DOHH2 (cell line): ENCODE measurements at regions not wholly inside any gene's neighbourhood (a gene's known extent, or its start where the extent isn't known, plus 50 kb on each side); places are given as distances from the start of the nearest gene placed in this dataset.

ENCODE experiments used
- H3F3A ChIP-seq: fragments of 200-600 bp; sonication (generic), shearing (Covaris generic); 2 replicates; pipeline ENCODE4 v1.6.0; 2016; ENCODE audit warnings: antibody characterized with exemption, mild to moderate bottlenecking; ENCODE audit not compliant: control insufficient read depth, insufficient read depth
- H3K27ac ChIP-seq: fragments of 200-600 bp; sonication (generic); 2 replicates; pipeline ENCODE4 v1.5.1; 2014; ENCODE audit warnings: low read depth, mild to moderate bottlenecking, low read length, moderate library complexity
- H3K27me3 ChIP-seq: fragments of 200-600 bp; sonication (generic); 2 replicates; pipeline ENCODE4 v1.6.1; 2014; ENCODE audit warnings: mild to moderate bottlenecking, low read length, mixed read lengths; ENCODE audit not compliant: control insufficient read depth
- H3K36me3 ChIP-seq: fragments of 200-600 bp; sonication (generic); 2 replicates; pipeline ENCODE4 v1.6.1; 2014; ENCODE audit warnings: mild to moderate bottlenecking, low read length, moderate library complexity, mixed read lengths; ENCODE audit not compliant: control insufficient read depth
- H3K4me1 ChIP-seq: fragments of 200-600 bp; sonication (generic); 2 replicates; pipeline ENCODE4 v1.6.1; 2014; ENCODE audit warnings: mild to moderate bottlenecking, low read length, mixed read lengths; ENCODE audit not compliant: control insufficient read depth
- H3K4me2 ChIP-seq: fragments of 200-600 bp; sonication (generic); 2 replicates; pipeline ENCODE4 v1.6.0; 2014; ENCODE audit warnings: mild to moderate bottlenecking, low read length, moderate library complexity
- H3K4me3 ChIP-seq: fragments of 200-600 bp; sonication (generic); 2 replicates; pipeline ENCODE4 v1.5.1; 2014; ENCODE audit warnings: mild to moderate bottlenecking, low read length, mixed read lengths
- H3K79me2 ChIP-seq: fragments of 200-600 bp; sonication (generic); 2 replicates; pipeline ENCODE4 v1.6.1; 2014; ENCODE audit warnings: mild to moderate bottlenecking, low read length, mixed read lengths; ENCODE audit not compliant: control insufficient read depth
- H3K9me2 ChIP-seq: fragments of 200-600 bp; sonication (generic); replicated peaks from 2 replicates; pipeline ENCODE4 v1.6.1; 2014; ENCODE audit warnings: mild to moderate bottlenecking, low read length, mixed read lengths; ENCODE audit not compliant: control insufficient read depth
- H3K9me3 ChIP-seq: fragments of 200-600 bp; sonication (generic); 2 replicates; pipeline ENCODE4 v1.6.1; 2014; ENCODE audit warnings: antibody characterized with exemption, low read length, mixed read lengths; ENCODE audit not compliant: control insufficient read depth, insufficient read depth
- H4K20me1 ChIP-seq: fragments of 200-600 bp; sonication (generic); 2 replicates; pipeline ENCODE4 v1.6.0; 2014; ENCODE audit warnings: low read depth, mild to moderate bottlenecking, antibody characterized with exemption, low read length, moderate library complexity; ENCODE audit not compliant: control insufficient read depth, insufficient read depth
- CTCF ChIP-seq: fragments of 200-600 bp; sonication (generic); IDR thresholded peaks from one replicate; pipeline ENCODE4 v1.5.1; 2014; ENCODE audit warnings: antibody characterized with exemption, mild to moderate bottlenecking, low read depth, low read length; ENCODE audit not compliant: poor library complexity, severe bottlenecking
- EZH2phosphoT487 ChIP-seq: fragments of 200-600 bp; sonication (generic); IDR thresholded peaks from 2 replicates; pipeline ENCODE4 v1.6.1; 2017; ENCODE audit warnings: borderline replicate concordance, mild to moderate bottlenecking, antibody characterized with exemption, low read length, moderate library complexity, mixed read lengths

- Histone ChIP-seq H3K9me3 (no peaks in the 10 kb centered on the region), H3K4me1 (no peaks in the 10 kb centered on the region), H3K79me2 (no peaks in the 10 kb centered on the region), H3F3A (no peaks in the 10 kb centered on the region), H3K4me2 (no peak overlapping the region), H3K27ac (no peak overlapping the region), H4K20me1 (no peaks in the 10 kb centered on the region), H3K9me2 (no peaks in the 10 kb centered on the region), H3K27me3 (no peaks in the 10 kb centered on the region), H3K36me3 (no peaks in the 10 kb centered on the region), H3K4me3 (no peak overlapping the region)
- TF ChIP-seq CTCF = no peak
- no peak for TF ChIP-seq EZH2phosphoT487
Measured at GRCh38 chr7:49520951-49521350, 252.5 kb upstream of the VWC2 start.

DNA sequence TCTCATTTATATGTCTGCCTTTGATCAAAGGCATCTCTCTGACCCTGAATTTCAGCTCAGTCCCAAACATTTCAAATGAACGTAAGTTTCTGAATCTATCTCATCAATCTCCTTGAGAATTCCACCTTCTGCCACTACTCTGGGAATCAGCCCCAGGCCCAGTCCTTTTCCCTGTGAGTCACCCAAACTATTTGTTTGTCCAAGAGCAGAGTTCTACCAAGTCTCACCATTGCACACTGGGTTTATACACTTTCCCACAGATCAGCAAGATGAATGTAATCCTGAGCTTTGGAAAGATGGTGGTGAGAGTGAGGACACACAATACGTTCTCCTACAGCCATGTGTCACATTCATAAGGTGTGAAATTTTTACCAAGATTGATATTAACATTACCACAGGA, 251.3 kb upstream of the VWC2 start:
- Histone ChIP-seq H3K4me2 (no peak overlapping the region), H3K9me2 (no peaks in the 10 kb centered on the region), H3F3A (no peaks in the 10 kb centered on the region), H3K36me3 (no peaks in the 10 kb centered on the region), H3K4me1 (no peaks in the 10 kb centered on the region), H3K9me3 (no peaks in the 10 kb centered on the region), H3K4me3 (no peak overlapping the region), H3K27me3 (no peaks in the 10 kb centered on the region), H4K20me1 (no peaks in the 10 kb centered on the region), H3K27ac (no peak overlapping the region), H3K79me2 (no peaks in the 10 kb centered on the region)
- TF ChIP-seq EZH2phosphoT487 = no peak
- no peak for TF ChIP-seq CTCF

GRCh38 chr7:49523870-49524269, 249.6 kb upstream of the VWC2 start:
- Histone ChIP-seq H3K4me3 (no peak overlapping the region), H3K9me3 (no peaks in the 10 kb centered on the region), H3K4me1 (no peaks in the 10 kb centered on the region), H3K36me3 (no peaks in the 10 kb centered on the region), H3K27ac (no peak overlapping the region), H4K20me1 (no peaks in the 10 kb centered on the region), H3K9me2 (no peaks in the 10 kb centered on the region), H3F3A (no peaks in the 10 kb centered on the region), H3K4me2 (no peak overlapping the region), H3K27me3 (no peaks in the 10 kb centered on the region), H3K79me2 (no peaks in the 10 kb centered on the region)
- no peak for TF ChIP-seq EZH2phosphoT487
- TF ChIP-seq CTCF = no peak

DNA sequence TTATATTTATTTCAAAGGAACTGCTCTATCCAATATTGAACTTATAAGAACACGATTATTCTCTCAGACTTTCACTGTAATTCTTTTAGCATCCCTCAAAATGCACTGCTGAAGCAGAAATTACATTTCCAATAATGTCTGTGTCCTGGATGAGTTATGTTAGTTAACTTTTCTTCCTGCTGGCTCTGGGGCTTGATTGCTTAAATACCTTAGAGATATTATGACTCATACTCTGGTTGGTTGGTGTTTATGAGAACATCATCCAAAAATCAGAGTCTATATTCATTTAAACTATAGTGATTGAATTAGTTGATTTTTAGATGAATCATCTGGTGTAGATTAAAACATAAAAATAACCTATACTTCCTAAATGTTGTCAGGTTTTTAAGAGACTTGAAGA, 246.3 kb upstream of the VWC2 start:
- no peak for TF ChIP-seq EZH2phosphoT487
- H3K36me3 ChIP-seq = no peaks in the 10 kb centered on the region
- H3K27ac ChIP-seq = no peak overlapping the region
- H3F3A ChIP-seq = no peaks in the 10 kb centered on the region
- H3K9me3 ChIP-seq = no peaks in the 10 kb centered on the region
- no peaks in the 10 kb centered on the region for H3K4me1 ChIP-seq
- H3K4me3 ChIP-seq = no peak overlapping the region
- no peaks in the 10 kb centered on the region for H3K27me3 ChIP-seq
- H3K9me2 ChIP-seq = no peaks in the 10 kb centered on the region
- H4K20me1 ChIP-seq = no peaks in the 10 kb centered on the region
- H3K4me2 ChIP-seq = no peak overlapping the region
- H3K79me2 ChIP-seq = no peaks in the 10 kb centered on the region
